Heart left ventricle (tissue), 16 donors: ENCODE measurements at regions not wholly inside any gene's neighbourhood (a gene's known extent, or its start where the extent isn't known, plus 50 kb on each side); places are given as distances from the start of the nearest gene placed in this dataset.

Experiments
- ATAC-seq, 4 donors: fragments of 200-7000 bp; cut with Tn5 transposase; one replicate each; pipeline ENCODE4 v1.9.1; 2020 to 2022; ENCODE audit warnings: moderate library complexity in 4 of 4, mild to moderate bottlenecking in 3 of 4, moderate number of reproducible peaks in 1 of 4
- DNase-seq, 5 donors: peaks; one replicate each; pipeline ENCODE4 v3.0.0-alpha.2; 2020
- H3K27ac ChIP-seq, 12 donors: fragments of 200-600 bp; sonication (generic) in 4 of 12; one replicate each; pipeline versions ENCODE4 v1.5.0 to v1.8.0; 2016 to 2022; ENCODE audit warnings: mild to moderate bottlenecking in 2 of 12
- H3K27me3 ChIP-seq, 9 donors: fragments of 200-600 bp; sonication (generic) in 2 of 9; one replicate each; pipeline versions ENCODE4 v1.5.1 to v1.8.0; 2016 to 2022; ENCODE audit warnings: mild to moderate bottlenecking in 3 of 9
- H3K36me3 ChIP-seq, 9 donors: fragments of 200-600 bp; sonication (generic) in 2 of 9; one replicate each; pipeline versions ENCODE4 v1.5.0 to v1.8.0; 2018 to 2022; ENCODE audit warnings: mild to moderate bottlenecking in 2 of 9
- H3K4me1 ChIP-seq, 12 donors: fragments of 200-600 bp; sonication (generic) in 4 of 12; one replicate each; pipeline versions ENCODE4 v1.5.0 to v1.8.0; 2016 to 2022; ENCODE audit warnings: mild to moderate bottlenecking in 3 of 12
- H3K4me3 ChIP-seq, 12 donors: fragments of 200-600 bp; sonication (generic) in 4 of 12; one replicate each; pipeline versions ENCODE4 v1.5.0 to v1.8.0; 2017 to 2022; ENCODE audit warnings: mild to moderate bottlenecking in 9 of 12, moderate library complexity in 4 of 12
- H3K9me3 ChIP-seq, 12 donors: fragments of 200-600 bp; sonication (generic) in 4 of 12; one replicate each; pipeline versions ENCODE4 v1.5.0 to v1.8.0; 2016 to 2022; ENCODE audit warnings: mild to moderate bottlenecking in 1 of 12
- POLR2A ChIP-seq, 2 donors: fragments of 450-650 bp; IDR thresholded peaks; one replicate each; pipeline ENCODE4 v1.6.1; 2017; ENCODE audit warnings: antibody characterized with exemption in 2 of 2, mild to moderate bottlenecking in 2 of 2, moderate library complexity in 2 of 2
- WGBS, 4 donors: extraction: QIAGEN DNeasy Blood & Tissue Kit in 2 of 4; methylation state at CpG; one replicate each; pipeline versions ENCODE4 v1.1.5 to v1.1.7; 2013 to 2018; 5-methylcytosine and 5-hydroxymethylcytosine counted together
- intact Hi-C, 10 donors: fragments of 100-400 bp; cut with DNase I; formaldehyde crosslinking; loops; one replicate each; pipeline versions ENCODE4 v1.11.1 to v1.14.2; 2022
- TF ChIP-seq, protein P1 (sequence below), 12 donors: fragments of 200-600 bp; sonication (generic) in 4 of 12; IDR thresholded peaks; one replicate each; pipeline versions ENCODE4 v1.5.0 to v1.8.0; 2018 to 2022; ENCODE audit warnings: antibody characterized with exemption in 12 of 12, mild to moderate bottlenecking in 5 of 12
- donor health status: ischemic (EF 13 %, LVEDD 7.1; RV severe dilation, severe dysfunction).
- donor health status: healthy with polysubstance abuse.
- donor health status: DM: no; HTN: yes; CAD: no.
- donor health status: DM: no; HTN: no; CAD: no.
- donor health status: ischemic (EF 25% LVEDD 6.9; RV normal size, moderate dysfunction).
- donor health status: ischemic (EF 25% LVEDD 5.7; RV mildly dilated, moderate dysfunction).
- donor health status: healthy.
- donor health status: DM: yes; HTN: yes; CAD: no.
- donor health status: ischemic (EF 35%, LVEDD 5.7; RV mildly dilated, moderate dysfunction).
- donor health status: nonischemic (EF 11% LVEDD 7.7; RV severe dilation, severe dysfunction).
- donor health status: DM: yes; HTN: yes; CAD: no.
- donor health status: PGD.
- donor health status: ischemic (EF 29% LVEDD 5.4; RV normal size, mild dysfunction).
- donor health status: nonischemic (EF 23%, LVEDD 6.1; RV moderate dilation, normal function).

DNA sequence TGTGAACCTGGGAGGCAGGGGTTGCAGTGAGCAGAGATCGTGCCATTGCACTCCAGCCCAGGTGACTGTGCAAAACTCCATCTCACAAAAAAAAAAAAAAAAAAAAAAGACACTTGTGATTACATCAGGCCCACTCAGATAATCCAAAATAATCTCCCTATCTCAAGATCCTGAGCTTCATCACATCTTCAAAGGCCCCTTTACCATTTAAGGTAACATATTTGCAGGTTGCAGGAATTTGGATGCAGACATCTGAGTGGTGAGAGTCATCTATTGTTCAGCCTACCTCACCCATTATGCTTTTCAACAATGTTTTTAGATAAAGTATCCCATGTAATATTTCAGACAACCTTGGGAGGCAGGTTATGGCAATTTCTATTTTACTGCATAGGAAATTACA is 51.4 kb upstream of the EXOC4 start:
- no peaks in the 10 kb centered on the region for H3K36me3 ChIP-seq
- intact Hi-C loops: no loop called here
- no peaks in the 10 kb centered on the region for H3K4me1 ChIP-seq
- TF ChIP-seq POLR2A (IDR thresholded peaks at IDR 0.05): no peak
- TF ChIP-seq, protein P1, sequence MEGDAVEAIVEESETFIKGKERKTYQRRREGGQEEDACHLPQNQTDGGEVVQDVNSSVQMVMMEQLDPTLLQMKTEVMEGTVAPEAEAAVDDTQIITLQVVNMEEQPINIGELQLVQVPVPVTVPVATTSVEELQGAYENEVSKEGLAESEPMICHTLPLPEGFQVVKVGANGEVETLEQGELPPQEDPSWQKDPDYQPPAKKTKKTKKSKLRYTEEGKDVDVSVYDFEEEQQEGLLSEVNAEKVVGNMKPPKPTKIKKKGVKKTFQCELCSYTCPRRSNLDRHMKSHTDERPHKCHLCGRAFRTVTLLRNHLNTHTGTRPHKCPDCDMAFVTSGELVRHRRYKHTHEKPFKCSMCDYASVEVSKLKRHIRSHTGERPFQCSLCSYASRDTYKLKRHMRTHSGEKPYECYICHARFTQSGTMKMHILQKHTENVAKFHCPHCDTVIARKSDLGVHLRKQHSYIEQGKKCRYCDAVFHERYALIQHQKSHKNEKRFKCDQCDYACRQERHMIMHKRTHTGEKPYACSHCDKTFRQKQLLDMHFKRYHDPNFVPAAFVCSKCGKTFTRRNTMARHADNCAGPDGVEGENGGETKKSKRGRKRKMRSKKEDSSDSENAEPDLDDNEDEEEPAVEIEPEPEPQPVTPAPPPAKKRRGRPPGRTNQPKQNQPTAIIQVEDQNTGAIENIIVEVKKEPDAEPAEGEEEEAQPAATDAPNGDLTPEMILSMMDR (IDR thresholded peaks at IDR 0.05): no peak
- no peak for ATAC-seq
- H3K9me3 ChIP-seq: no peaks in the 10 kb centered on the region
- peaks cover 0 to 5% (median 0%) of the 10 kb centered on the region in 9 donors for H3K27me3 ChIP-seq
- DNase-seq: no peak
- no peak overlapping the region for H3K4me3 ChIP-seq
- H3K27ac ChIP-seq: no peak overlapping the region
- 90 to 97% (median 92%) methylated on average over 1 of the region's 1 CpG for WGBS, 4 donors

GRCh38 chr7:133202942-133203341 is 49.9 kb upstream of the EXOC4 start:
- no peaks in the 10 kb centered on the region for H3K4me1 ChIP-seq
- DNase-seq: no peak
- TF ChIP-seq, protein P1 (IDR thresholded peaks at IDR 0.05): no peak
- TF ChIP-seq POLR2A (IDR thresholded peaks at IDR 0.05): no peak
- intact Hi-C loops: no loop called here
- ATAC-seq: no peak
- H3K36me3 ChIP-seq: no peaks in the 10 kb centered on the region
- H3K27ac ChIP-seq: no peak overlapping the region
- no peak overlapping the region for H3K4me3 ChIP-seq
- no peaks in the 10 kb centered on the region for H3K27me3 ChIP-seq
- 90 to 92% (median 91%) methylated on average over 1 of the region's 1 CpG for WGBS, 4 donors
- peaks cover 0 to 6% (median 0%) of the 10 kb centered on the region in 12 donors for H3K9me3 ChIP-seq
